Lower leg skin (tissue), 4 donors: ENCODE measurements at regions not wholly inside any gene's neighbourhood (a gene's known extent, or its start where the extent isn't known, plus 50 kb on each side); places are given as distances from the start of the nearest gene placed in this dataset.

ENCODE experiments used
- DNase-seq, 2 donors: peaks; one replicate each; pipeline ENCODE4 v3.0.0-alpha.2; 2019; ENCODE audit warnings: low spot score in 2 of 2
- H3K4me3 ChIP-seq: fragments of 200-600 bp; sonication (generic); 2 replicates; pipeline ENCODE4 v1.5.1; 2017; ENCODE audit warnings: mild to moderate bottlenecking, low read depth; ENCODE audit not compliant: poor library complexity, severe bottlenecking
- POLR2A ChIP-seq, 2 donors: fragments of 450-650 bp; IDR thresholded peaks; one replicate each; pipeline ENCODE4 v1.6.1; 2016 to 2017; ENCODE audit warnings: antibody characterized with exemption in 2 of 2, mild to moderate bottlenecking in 1 of 2, moderate library complexity in 1 of 2
- WGBS, 2 donors: methylation state at CpG; one replicate each; pipeline ENCODE4 v1.1.5; 2018; 5-methylcytosine and 5-hydroxymethylcytosine counted together
- intact Hi-C: fragments of 100-400 bp; cut with DNase I; formaldehyde crosslinking; loops from one replicate; pipeline ENCODE4 v1.15.0; 2023; ENCODE audit warnings: low total_unique reads
- TF ChIP-seq, protein P1 (sequence below), 3 donors: fragments of 450-650 bp; IDR thresholded peaks; one replicate each; pipeline ENCODE4 v1.5.1; 2016; ENCODE audit warnings: antibody characterized with exemption in 3 of 3, mild to moderate bottlenecking in 3 of 3, moderate library complexity in 2 of 3

GRCh38 chr5:88390481-88390880 lies 121.8 kb upstream of the TMEM161B start:
- H3K4me3 ChIP-seq, result no peak overlapping the region
- TF ChIP-seq, protein P1, sequence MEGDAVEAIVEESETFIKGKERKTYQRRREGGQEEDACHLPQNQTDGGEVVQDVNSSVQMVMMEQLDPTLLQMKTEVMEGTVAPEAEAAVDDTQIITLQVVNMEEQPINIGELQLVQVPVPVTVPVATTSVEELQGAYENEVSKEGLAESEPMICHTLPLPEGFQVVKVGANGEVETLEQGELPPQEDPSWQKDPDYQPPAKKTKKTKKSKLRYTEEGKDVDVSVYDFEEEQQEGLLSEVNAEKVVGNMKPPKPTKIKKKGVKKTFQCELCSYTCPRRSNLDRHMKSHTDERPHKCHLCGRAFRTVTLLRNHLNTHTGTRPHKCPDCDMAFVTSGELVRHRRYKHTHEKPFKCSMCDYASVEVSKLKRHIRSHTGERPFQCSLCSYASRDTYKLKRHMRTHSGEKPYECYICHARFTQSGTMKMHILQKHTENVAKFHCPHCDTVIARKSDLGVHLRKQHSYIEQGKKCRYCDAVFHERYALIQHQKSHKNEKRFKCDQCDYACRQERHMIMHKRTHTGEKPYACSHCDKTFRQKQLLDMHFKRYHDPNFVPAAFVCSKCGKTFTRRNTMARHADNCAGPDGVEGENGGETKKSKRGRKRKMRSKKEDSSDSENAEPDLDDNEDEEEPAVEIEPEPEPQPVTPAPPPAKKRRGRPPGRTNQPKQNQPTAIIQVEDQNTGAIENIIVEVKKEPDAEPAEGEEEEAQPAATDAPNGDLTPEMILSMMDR (IDR thresholded peaks at IDR 0.05), result no peak
- TF ChIP-seq POLR2A (IDR thresholded peaks at IDR 0.05), result no peak
- intact Hi-C loops, result no loop called here
- DNase-seq, result no peak
- 76 to 81% methylated on average over 2 of the region's 2 CpGs for WGBS, 2 donors

DNA sequence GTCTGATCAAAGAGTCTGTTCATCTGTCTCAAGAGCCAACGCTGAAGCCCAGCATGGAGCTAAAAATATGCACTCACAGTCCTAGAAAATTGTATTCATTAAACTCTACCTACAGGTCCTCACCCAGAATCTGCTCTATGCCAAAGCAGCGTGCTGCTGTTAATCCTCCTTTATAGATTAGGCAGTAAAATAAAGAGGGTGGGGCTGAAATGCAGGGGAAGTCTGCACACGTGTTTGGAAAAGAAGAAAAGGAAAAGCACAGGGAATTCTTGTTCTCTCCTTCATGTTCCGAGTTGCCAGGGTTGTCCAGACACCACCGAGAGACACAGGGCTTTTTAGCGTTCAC lies 121.4 kb upstream of the TMEM161B start:
- TF ChIP-seq, protein P1 (IDR thresholded peaks at IDR 0.05), result no peak
- TF ChIP-seq POLR2A (IDR thresholded peaks at IDR 0.05), result no peak
- 37 to 42% methylated on average over 6 of the region's 6 CpGs for WGBS, 2 donors
- intact Hi-C loops, result no loop called here
- DNase-seq, result no peak
- no peak overlapping the region for H3K4me3 ChIP-seq

DNA sequence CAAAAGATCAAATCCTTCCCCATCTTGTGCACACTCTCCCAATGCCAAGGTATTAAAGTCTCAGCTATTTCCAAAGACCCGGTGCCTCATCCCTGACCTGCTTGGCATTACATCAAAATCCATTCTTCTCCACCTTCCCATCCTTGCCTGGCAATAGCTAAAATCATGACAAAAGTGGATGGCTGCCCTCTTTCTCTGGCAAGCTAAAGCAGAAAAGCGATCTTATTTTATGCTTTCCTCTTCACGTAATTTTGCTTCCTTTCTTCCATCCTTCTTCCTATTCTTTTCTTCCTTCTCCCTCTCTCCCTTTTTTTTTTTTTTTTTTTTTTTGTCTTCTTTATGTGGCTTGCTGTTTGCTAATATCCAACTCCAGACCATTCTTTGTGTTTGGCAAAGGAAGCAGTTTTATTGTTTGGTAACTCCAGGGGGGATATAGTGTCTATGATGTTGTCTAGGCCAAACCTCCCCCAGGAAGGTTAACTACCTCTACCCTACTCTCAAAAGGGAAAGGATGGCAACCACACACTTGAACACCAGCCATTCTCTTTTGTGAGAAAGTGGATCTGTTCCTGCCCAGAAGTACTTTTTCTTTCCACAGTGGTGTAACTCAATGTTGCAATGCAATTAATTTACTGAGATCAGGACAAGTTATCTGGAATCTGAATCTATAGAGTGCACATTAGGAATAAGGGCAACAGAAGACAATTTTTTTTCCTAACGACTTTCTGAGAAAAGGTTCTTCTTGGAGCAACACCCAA lies 120.9 kb upstream of the TMEM161B start:
- no peak for DNase-seq
- intact Hi-C loops, result no loop called here
- no peak overlapping the region for H3K4me3 ChIP-seq
- 55 to 58% methylated on average over 4 of the region's 4 CpGs for WGBS, 2 donors
- TF ChIP-seq, protein P1 (IDR thresholded peaks at IDR 0.05), result no peak
- no peak for TF ChIP-seq POLR2A (IDR thresholded peaks at IDR 0.05)

- intact Hi-C loops, result no loop called here
- WGBS, 2 donors, result 54 to 61% methylated on average over 7 of the region's 7 CpGs
- TF ChIP-seq POLR2A (IDR thresholded peaks at IDR 0.05), result no peak
- TF ChIP-seq, protein P1 (IDR thresholded peaks at IDR 0.05), result no peak
- H3K4me3 ChIP-seq, result no peak overlapping the region
- no peak for DNase-seq
These were observed 120.1 kb upstream of the TMEM161B start for GRCh38 chr5:88388476-88389337.

- TF ChIP-seq, protein P1 (IDR thresholded peaks at IDR 0.05), result no peak
- TF ChIP-seq POLR2A (IDR thresholded peaks at IDR 0.05), result no peak
- WGBS, 2 donors, result 65 to 69% methylated on average over 4 of the region's 4 CpGs
- intact Hi-C loops, result no loop called here
- H3K4me3 ChIP-seq, result no peak overlapping the region
- DNase-seq, result no peak
These were observed 116.2 kb upstream of the TMEM161B start for GRCh38 chr5:88384886-88385285.
